WTC11 (cell line): ENCODE measurements at regions not wholly inside any gene's neighbourhood (a gene's known extent, or its start where the extent isn't known, plus 50 kb on each side); places are given as distances from the start of the nearest gene placed in this dataset.

ENCODE experiments used
- ATAC-seq: fragments of 200-7000 bp; cut with Tn5 transposase; 2 replicates; pipeline ENCODE4 v1.10.0; 2021; ENCODE audit warnings: mild to moderate bottlenecking, moderate library complexity
- CTCF ChIA-PET: fragments of 300-600 bp; sonication (Branson Sonifier 250); formaldehyde crosslinking; loops from one replicate; lab custom pipeline; 2021; ENCODE audit warnings: antibody characterized with exemption; lab: Charles Lee
- POLR2A ChIA-PET: fragments of 350-600 bp; sonication (Branson Sonifier 250); formaldehyde crosslinking; loops from one replicate; lab custom pipeline; 2021; ENCODE audit warnings: antibody characterized with exemption; lab: Charles Lee
- DNase-seq: peaks from one replicate; pipeline ENCODE4 v3.0.0; 2021; ENCODE audit warnings: low spot score
- H3K27ac Mint-ChIP-seq: 2 replicates; pipeline ENCODE4 v1.8.0; 2021; ENCODE audit warnings: mixed read lengths
- H3K27me3 Mint-ChIP-seq: 2 replicates; pipeline ENCODE4 v1.8.0; 2021; ENCODE audit warnings: low read depth, mild to moderate bottlenecking, moderate library complexity, mixed read lengths
- H3K36me3 Mint-ChIP-seq: 2 replicates; pipeline ENCODE4 v1.8.0; 2021; ENCODE audit warnings: mixed read lengths
- H3K4me1 Mint-ChIP-seq: 2 replicates; pipeline ENCODE4 v1.8.0; 2022; ENCODE audit warnings: mixed read lengths
- H3K4me3 Mint-ChIP-seq: 2 replicates; pipeline ENCODE4 v1.8.0; 2021; ENCODE audit warnings: mild to moderate bottlenecking, moderate library complexity, mixed read lengths
- H3K9me3 Mint-ChIP-seq: 2 replicates; pipeline ENCODE4 v1.8.0; 2021; ENCODE audit warnings: mixed read lengths
- CREB1 ChIP-seq: sonication (generic); formaldehyde crosslinking; IDR thresholded peaks from 2 replicates; pipeline ENCODE4 v1.8.0; 2023; ENCODE audit warnings: mild to moderate bottlenecking, missing genetic modification reagents
- ESRRA ChIP-seq: sonication (generic); formaldehyde crosslinking; IDR thresholded peaks from 2 replicates; pipeline ENCODE4 v1.8.1; 2022; ENCODE audit warnings: mild to moderate bottlenecking, missing genetic modification reagents, borderline replicate concordance
- FOXJ3 ChIP-seq: sonication (generic); formaldehyde crosslinking; IDR thresholded peaks from 2 replicates; pipeline ENCODE4 v1.9.0; 2021; ENCODE audit warnings: missing genetic modification reagents, mild to moderate bottlenecking, borderline replicate concordance
- FOXK1 ChIP-seq: sonication (generic); formaldehyde crosslinking; IDR thresholded peaks from 2 replicates; pipeline ENCODE4 v1.8.0; 2022; ENCODE audit warnings: mild to moderate bottlenecking, moderate library complexity, missing genetic modification reagents
- HMGA2 ChIP-seq: fragments of 250-450 bp; sonication (Bioruptor Pico); IDR thresholded peaks from 2 replicates; pipeline ENCODE4 v1.4.0; 2021; ENCODE audit warnings: mild to moderate bottlenecking, moderate library complexity
- IRF2 ChIP-seq: sonication (generic); formaldehyde crosslinking; IDR thresholded peaks from 2 replicates; pipeline ENCODE4 v1.8.0; 2022; ENCODE audit warnings: low read depth, missing genetic modification reagents, borderline replicate concordance
- NR2C2 ChIP-seq: sonication (generic); formaldehyde crosslinking; IDR thresholded peaks from 2 replicates; pipeline ENCODE4 v1.8.0; 2022; ENCODE audit warnings: mild to moderate bottlenecking, missing genetic modification reagents
- PRRX2 ChIP-seq: fragments of 250-450 bp; sonication (Bioruptor Pico); IDR thresholded peaks from 2 replicates; pipeline ENCODE4 v1.8.0; 2021; ENCODE audit warnings: mild to moderate bottlenecking
- SMAD4 ChIP-seq: sonication (generic); formaldehyde crosslinking; IDR thresholded peaks from 2 replicates; pipeline ENCODE4 v1.8.0; 2022; ENCODE audit warnings: mild to moderate bottlenecking, missing genetic modification reagents
- ZNF317 ChIP-seq: sonication (generic); formaldehyde crosslinking; IDR thresholded peaks from 2 replicates; pipeline ENCODE4 v1.8.1; 2023; ENCODE audit warnings: low read depth, mild to moderate bottlenecking, moderate library complexity, missing genetic modification reagents, borderline replicate concordance
- TF ChIP-seq, protein P1 (sequence below): fragments of 200-600 bp; IDR thresholded peaks from 2 replicates; pipeline ENCODE4 v1.8.0; 2022; ENCODE audit warnings: antibody characterized with exemption
- TF ChIP-seq, protein P2 (sequence below): sonication (generic); formaldehyde crosslinking; IDR thresholded peaks from 2 replicates; pipeline ENCODE4 v1.8.1; 2022; ENCODE audit warnings: low read depth, mild to moderate bottlenecking, moderate library complexity, missing genetic modification reagents, borderline replicate concordance
- TF ChIP-seq, protein P3 (sequence below): fragments of 250-450 bp; sonication (Bioruptor Pico); conservative IDR thresholded peaks from 2 replicates; pipeline ENCODE4 v1.9.0; 2021; ENCODE audit warnings: mild to moderate bottlenecking
- TF ChIP-seq, protein P4 (sequence below): sonication (generic); formaldehyde crosslinking; IDR thresholded peaks from 2 replicates; pipeline ENCODE4 v1.8.1; 2023; ENCODE audit warnings: mild to moderate bottlenecking, missing genetic modification reagents, borderline replicate concordance

DNA sequence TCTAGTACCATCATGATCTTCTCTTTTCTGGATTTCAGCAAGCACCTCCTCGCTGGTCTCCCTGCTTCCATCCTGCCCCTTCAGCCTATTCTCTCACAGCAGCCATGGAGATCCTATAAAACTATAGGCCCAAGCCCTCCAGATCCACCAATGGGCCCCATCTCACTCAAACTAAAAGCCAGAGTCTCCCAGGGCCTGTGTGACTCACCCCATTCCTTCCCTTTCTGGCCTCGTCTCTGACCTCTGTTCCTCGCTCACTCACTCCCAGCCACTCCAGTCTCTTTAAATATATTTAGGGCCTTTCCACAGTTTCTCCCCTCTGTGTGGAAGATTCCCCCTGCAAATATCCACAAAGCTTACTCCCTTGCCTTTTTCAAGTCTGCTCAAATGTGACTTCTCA is 89.7 kb downstream of the HSPH1 start (continued):
- TF ChIP-seq, protein P1, sequence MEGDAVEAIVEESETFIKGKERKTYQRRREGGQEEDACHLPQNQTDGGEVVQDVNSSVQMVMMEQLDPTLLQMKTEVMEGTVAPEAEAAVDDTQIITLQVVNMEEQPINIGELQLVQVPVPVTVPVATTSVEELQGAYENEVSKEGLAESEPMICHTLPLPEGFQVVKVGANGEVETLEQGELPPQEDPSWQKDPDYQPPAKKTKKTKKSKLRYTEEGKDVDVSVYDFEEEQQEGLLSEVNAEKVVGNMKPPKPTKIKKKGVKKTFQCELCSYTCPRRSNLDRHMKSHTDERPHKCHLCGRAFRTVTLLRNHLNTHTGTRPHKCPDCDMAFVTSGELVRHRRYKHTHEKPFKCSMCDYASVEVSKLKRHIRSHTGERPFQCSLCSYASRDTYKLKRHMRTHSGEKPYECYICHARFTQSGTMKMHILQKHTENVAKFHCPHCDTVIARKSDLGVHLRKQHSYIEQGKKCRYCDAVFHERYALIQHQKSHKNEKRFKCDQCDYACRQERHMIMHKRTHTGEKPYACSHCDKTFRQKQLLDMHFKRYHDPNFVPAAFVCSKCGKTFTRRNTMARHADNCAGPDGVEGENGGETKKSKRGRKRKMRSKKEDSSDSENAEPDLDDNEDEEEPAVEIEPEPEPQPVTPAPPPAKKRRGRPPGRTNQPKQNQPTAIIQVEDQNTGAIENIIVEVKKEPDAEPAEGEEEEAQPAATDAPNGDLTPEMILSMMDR: no peak
- TF ChIP-seq FOXJ3 (CRISPR knock-in tag): no peak

DNA sequence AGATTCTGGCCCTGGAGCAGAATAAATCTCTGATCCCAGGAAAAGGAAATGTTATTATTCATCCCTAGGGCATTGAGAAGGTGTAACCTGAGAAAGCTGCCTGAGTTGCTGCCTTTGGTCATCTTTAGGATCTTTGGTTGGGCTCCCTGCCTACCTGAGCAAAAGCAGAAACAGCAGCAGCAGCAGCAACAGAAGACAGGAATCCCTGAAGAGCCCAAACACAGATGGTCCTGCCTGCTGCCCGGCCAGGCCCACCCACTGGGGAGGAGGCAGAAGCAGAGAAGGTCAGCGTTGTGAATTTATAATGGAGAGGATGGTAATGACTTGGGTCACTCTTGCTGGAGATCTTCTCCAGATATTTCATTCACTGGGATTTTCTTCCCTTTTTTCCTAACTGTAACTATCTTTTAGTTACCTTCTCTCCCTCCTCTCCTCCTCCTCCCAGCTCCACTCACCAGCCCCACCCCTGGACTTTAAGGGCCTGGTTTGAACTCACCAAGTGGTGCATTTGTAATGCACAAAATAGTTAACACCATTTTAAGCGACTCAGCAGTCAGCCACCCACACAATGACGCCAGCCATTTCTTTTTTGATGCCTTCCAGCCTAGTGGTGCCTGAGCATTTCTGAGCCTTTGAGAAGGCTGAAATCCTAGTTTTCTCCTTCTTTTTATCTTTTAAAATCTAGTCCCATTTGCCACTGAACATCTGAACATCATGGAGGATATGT is 91.7 kb downstream of the HSPH1 start:
- DNase-seq (no peak), ATAC-seq (peak; percentile 52)
- TF ChIP-seq NR2C2 (no peak), CREB1 (CRISPR knock-in tag) (no peak), IRF2 (no peak), FOXK1 (CRISPR knock-in tag) (no peak), HMGA2 (CRISPR knock-in tag) (no peak), ZNF317 (no peak), SMAD4 (CRISPR knock-in tag) (no peak), PRRX2 (CRISPR knock-in tag) (no peak)
- TF ChIP-seq, protein P2, sequence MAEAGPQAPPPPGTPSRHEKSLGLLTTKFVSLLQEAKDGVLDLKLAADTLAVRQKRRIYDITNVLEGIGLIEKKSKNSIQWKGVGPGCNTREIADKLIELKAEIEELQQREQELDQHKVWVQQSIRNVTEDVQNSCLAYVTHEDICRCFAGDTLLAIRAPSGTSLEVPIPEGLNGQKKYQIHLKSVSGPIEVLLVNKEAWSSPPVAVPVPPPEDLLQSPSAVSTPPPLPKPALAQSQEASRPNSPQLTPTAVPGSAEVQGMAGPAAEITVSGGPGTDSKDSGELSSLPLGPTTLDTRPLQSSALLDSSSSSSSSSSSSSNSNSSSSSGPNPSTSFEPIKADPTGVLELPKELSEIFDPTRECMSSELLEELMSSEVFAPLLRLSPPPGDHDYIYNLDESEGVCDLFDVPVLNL (CRISPR knock-in tag): no peak
- TF ChIP-seq, protein P3, sequence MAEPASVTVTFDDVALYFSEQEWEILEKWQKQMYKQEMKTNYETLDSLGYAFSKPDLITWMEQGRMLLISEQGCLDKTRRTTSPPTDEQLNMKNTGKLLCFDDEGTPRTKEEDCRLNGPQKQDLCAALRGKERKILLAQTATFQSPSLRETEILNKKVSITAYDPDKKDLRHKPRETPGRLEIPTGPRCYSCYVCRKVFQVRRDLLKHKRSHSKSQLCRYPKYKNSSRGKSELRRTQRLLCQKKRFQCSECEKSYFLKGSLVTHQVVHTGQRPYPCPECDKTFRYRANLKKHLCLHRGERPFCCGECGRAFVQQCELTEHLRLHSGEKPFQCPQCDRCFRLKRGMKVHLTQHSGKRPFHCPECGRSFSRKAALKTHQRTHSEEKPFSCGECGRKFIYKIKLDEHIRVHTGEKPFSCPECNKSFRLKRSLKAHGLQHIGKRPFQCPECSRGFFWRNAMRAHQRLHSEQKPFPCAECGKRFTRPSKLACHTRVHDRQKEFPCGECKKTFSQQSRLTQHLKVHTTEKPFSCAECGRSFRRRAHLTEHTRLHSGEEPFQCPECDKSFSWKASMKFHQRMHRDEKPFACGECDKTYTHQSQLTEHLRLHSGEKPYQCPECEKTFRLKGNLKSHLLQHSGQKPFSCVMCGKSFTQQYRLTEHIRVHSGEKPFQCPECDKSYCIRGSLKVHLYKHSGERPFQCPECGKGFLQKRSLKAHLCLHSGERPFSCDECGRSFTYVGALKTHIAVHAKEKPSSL (CRISPR knock-in tag): no peak
- TF ChIP-seq, protein P4, sequence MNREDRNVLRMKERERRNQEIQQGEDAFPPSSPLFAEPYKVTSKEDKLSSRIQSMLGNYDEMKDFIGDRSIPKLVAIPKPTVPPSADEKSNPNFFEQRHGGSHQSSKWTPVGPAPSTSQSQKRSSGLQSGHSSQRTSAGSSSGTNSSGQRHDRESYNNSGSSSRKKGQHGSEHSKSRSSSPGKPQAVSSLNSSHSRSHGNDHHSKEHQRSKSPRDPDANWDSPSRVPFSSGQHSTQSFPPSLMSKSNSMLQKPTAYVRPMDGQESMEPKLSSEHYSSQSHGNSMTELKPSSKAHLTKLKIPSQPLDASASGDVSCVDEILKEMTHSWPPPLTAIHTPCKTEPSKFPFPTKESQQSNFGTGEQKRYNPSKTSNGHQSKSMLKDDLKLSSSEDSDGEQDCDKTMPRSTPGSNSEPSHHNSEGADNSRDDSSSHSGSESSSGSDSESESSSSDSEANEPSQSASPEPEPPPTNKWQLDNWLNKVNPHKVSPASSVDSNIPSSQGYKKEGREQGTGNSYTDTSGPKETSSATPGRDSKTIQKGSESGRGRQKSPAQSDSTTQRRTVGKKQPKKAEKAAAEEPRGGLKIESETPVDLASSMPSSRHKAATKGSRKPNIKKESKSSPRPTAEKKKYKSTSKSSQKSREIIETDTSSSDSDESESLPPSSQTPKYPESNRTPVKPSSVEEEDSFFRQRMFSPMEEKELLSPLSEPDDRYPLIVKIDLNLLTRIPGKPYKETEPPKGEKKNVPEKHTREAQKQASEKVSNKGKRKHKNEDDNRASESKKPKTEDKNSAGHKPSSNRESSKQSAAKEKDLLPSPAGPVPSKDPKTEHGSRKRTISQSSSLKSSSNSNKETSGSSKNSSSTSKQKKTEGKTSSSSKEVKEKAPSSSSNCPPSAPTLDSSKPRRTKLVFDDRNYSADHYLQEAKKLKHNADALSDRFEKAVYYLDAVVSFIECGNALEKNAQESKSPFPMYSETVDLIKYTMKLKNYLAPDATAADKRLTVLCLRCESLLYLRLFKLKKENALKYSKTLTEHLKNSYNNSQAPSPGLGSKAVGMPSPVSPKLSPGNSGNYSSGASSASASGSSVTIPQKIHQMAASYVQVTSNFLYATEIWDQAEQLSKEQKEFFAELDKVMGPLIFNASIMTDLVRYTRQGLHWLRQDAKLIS (CRISPR knock-in tag): no peak
- ChIA-PET CTCF (interaction anchor here (1.0 kb wide), 1 partner anchor 25 kb away, joined by 3 read pairs; no protein-coding TSS in a partner anchor), POLR2A (no interaction called here)
- H3K27me3 Mint-ChIP-seq: no peaks in the 10 kb centered on the region; the same call in none of the 2 replicates
- no peak overlapping the region for H3K4me3 Mint-ChIP-seq
- H3K36me3 Mint-ChIP-seq: no peaks in the 10 kb centered on the region
- no peaks in the 10 kb centered on the region for H3K9me3 Mint-ChIP-seq
- H3K4me1 Mint-ChIP-seq: peaks cover 23% of the 10 kb centered on the region
- H3K27ac Mint-ChIP-seq: no peak overlapping the region

DNA sequence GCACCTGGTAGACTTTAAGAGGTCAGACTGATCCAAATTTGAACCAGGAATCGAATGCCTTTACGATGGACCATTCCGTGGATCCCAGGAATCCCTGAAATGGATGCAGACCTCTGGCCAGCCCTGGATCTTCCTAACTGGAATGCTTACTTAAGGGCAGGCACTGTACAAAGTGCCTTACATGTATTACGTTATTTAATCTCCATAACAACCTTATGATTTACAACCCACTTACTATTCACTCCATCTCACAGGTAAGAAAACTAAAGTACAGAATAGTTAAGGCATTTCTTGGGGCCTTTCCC is 93.6 kb downstream of the HSPH1 start:
- Mint-ChIP-seq H3K4me3 (no peak overlapping the region), H3K4me1 (peaks cover 12% of the 10 kb centered on the region), H3K36me3 (no peaks in the 10 kb centered on the region)
- TF ChIP-seq ESRRA (CRISPR knock-in tag) (no peak), ZNF317 (no peak)
- TF ChIP-seq, all 79 proteins: peak for 0
- ATAC-seq: no peak
- no peak for DNase-seq
- no peak overlapping the region for H3K27ac Mint-ChIP-seq
- CTCF ChIA-PET: interaction anchor here (1.1 kb wide), 1 partner anchor 12 kb away, joined by 3 read pairs; no protein-coding TSS in a partner anchor
- no peaks in the 10 kb centered on the region; the same call in none of the 2 replicates for H3K27me3 Mint-ChIP-seq
- POLR2A ChIA-PET: interaction anchor here (0.5 to 0.6 kb wide), 2 partner anchors 11 to 147 kb away, joined by 3 read pairs; no protein-coding TSS in a partner anchor
- H3K9me3 Mint-ChIP-seq: peaks cover 3% of the 10 kb centered on the region
